Body of pancreas (tissue), 4 donors: ENCODE measurements at regions not wholly inside any gene's neighbourhood (a gene's known extent, or its start where the extent isn't known, plus 50 kb on each side); places are given as distances from the start of the nearest gene placed in this dataset.

Experiments
- CTCF ChIP-seq, 7 experiments: fragments of 450-650 bp in 4 of 7; fragments of 200-600 bp in 3 of 7; sonication (generic) in 3 of 7; IDR thresholded peaks; one replicate each; pipeline ENCODE4 v1.5.1; 2016 to 2019; ENCODE audit warnings: antibody characterized with exemption in 7 of 7
- POLR2A ChIP-seq, 3 donors: fragments of 450-650 bp; IDR thresholded peaks; one replicate each; pipeline ENCODE4 v1.6.1; 2016; ENCODE audit warnings: antibody characterized with exemption in 3 of 3, mild to moderate bottlenecking in 2 of 3

- TF ChIP-seq CTCF (IDR thresholded peaks at IDR 0.05): no peak
- no peak for TF ChIP-seq POLR2A (IDR thresholded peaks at IDR 0.05)
Observed at GRCh38 chr1:238223076-238223640, 332.4 kb upstream of the ZP4 start.
